ENCODE measurements at regions not wholly inside any gene's neighbourhood (a gene's known extent, or its start where the extent isn't known, plus 50 kb on each side); places are given as distances from the start of the nearest gene placed in this dataset.

DNA sequence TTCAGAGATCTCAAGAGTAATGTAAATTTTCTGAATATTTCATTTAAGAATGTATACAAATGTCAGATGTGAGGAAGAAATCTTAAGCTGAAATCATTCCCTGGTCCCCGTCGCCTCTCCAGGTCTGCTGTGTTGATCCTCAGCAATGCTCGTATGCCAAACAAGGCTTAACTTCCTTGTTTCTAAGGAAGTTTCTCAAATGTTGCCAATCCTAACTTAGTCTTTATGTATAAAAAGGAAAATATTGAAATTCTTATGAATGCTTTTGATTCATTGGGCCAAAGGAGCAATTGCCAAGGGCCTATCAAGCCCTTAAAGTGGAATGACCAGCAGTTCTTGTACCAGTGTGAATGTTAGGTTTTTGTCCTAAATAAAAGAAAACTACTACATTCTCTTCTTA lies 507.7 kb upstream of the SEMA6D start:
- no peaks in the 10 kb centered on the region for H3K36me3 Mint-ChIP-seq (ENCODE audit: insufficient read depth in 1 of 3, low read depth in 3 of 3)
- no peak overlapping the region for H3T11ph ChIP-seq (ENCODE audit: low read length)
- no peaks in the 10 kb centered on the region for H3K9me3 Mint-ChIP-seq
- H4K5ac ChIP-seq (ENCODE audit: insufficient read length, low read depth, low read length) = no peak overlapping the region
- H2BK12ac ChIP-seq (ENCODE audit: insufficient read length, low read depth, low read length) = no peak overlapping the region
- H3K4me3 Mint-ChIP-seq = no peak overlapping the region
- H3K9ac ChIP-seq (ENCODE audit: extremely low read depth, insufficient read length, low read length) = no peak overlapping the region
- H3K23me2 ChIP-seq (ENCODE audit: insufficient read length, low read depth, low read length, poor library complexity, severe bottlenecking) = no peaks in the 10 kb centered on the region
- H4K8ac ChIP-seq (replicated peaks; ENCODE audit: insufficient read length, low read depth, low read length) = no peak overlapping the region
- no peaks in the 10 kb centered on the region for H3K79me1 ChIP-seq (ENCODE audit: insufficient read depth, low read depth, low read length, poor library complexity, severe bottlenecking)
- H3K4me2 ChIP-seq (ENCODE audit: insufficient read depth, insufficient read length, low read length) = no peak overlapping the region
- DNase-seq = no peak
- no peak overlapping the region for H2BK120ac ChIP-seq (ENCODE audit: low read depth, low read length, poor library complexity, severe bottlenecking)
- no peak overlapping the region for H2BK15ac ChIP-seq (ENCODE audit: low read depth, low read length)
- H3K18ac ChIP-seq (ENCODE audit: insufficient read length, low read depth, low read length) = no peak overlapping the region
- no peak overlapping the region for H3K23ac ChIP-seq (ENCODE audit: insufficient read length, low read depth, low read length)
- H3K79me2 ChIP-seq (ENCODE audit: insufficient read depth, low read length) = no peaks in the 10 kb centered on the region
- TF ChIP-seq, protein P1, sequence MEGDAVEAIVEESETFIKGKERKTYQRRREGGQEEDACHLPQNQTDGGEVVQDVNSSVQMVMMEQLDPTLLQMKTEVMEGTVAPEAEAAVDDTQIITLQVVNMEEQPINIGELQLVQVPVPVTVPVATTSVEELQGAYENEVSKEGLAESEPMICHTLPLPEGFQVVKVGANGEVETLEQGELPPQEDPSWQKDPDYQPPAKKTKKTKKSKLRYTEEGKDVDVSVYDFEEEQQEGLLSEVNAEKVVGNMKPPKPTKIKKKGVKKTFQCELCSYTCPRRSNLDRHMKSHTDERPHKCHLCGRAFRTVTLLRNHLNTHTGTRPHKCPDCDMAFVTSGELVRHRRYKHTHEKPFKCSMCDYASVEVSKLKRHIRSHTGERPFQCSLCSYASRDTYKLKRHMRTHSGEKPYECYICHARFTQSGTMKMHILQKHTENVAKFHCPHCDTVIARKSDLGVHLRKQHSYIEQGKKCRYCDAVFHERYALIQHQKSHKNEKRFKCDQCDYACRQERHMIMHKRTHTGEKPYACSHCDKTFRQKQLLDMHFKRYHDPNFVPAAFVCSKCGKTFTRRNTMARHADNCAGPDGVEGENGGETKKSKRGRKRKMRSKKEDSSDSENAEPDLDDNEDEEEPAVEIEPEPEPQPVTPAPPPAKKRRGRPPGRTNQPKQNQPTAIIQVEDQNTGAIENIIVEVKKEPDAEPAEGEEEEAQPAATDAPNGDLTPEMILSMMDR (conservative IDR thresholded peaks at IDR 0.05) = no peak
- no peak overlapping the region for H2AFZ ChIP-seq (ENCODE audit: low read length)
- no peak overlapping the region for H3K14ac ChIP-seq (ENCODE audit: insufficient read depth, low read length)
- no peaks in the 10 kb centered on the region for H3K27me3 ChIP-seq (ENCODE audit: insufficient read depth, low read length)
- H3K4me1 ChIP-seq (ENCODE audit: insufficient read depth, low read length) = peaks cover 9% of the 10 kb centered on the region
- H3K9me3 ChIP-seq (ENCODE audit: control insufficient read depth, low read depth, low read length) = no peaks in the 10 kb centered on the region
- no peak overlapping the region for H2BK5ac ChIP-seq (ENCODE audit: insufficient read length, low read length)
- H3K27ac Mint-ChIP-seq = no peak overlapping the region
- no peak overlapping the region for H4K91ac ChIP-seq (ENCODE audit: insufficient read length, low read depth, low read length)
- H2BK20ac ChIP-seq (ENCODE audit: low read depth, low read length, poor library complexity, severe bottlenecking) = no peak overlapping the region
- H4K20me1 ChIP-seq (ENCODE audit: control insufficient read depth, insufficient read depth, insufficient read length) = no peaks in the 10 kb centered on the region
- peaks cover 29 to 35% of the 10 kb centered on the region in 2 experiments for H3K4me1 Mint-ChIP-seq
- no peak overlapping the region for H2AK5ac ChIP-seq (ENCODE audit: insufficient read length, low read length)
- WGBS (ENCODE audit: extremely low coverage, insufficient read length, low lambda C conversion rate) = no CpG with 5 or more reads among the region's 3 CpGs
- H3K56ac ChIP-seq (ENCODE audit: insufficient read length, low read depth, low read length) = no peak overlapping the region
- H3K27me3 Mint-ChIP-seq (ENCODE audit: low read depth) = no peaks in the 10 kb centered on the region
- H3K4ac ChIP-seq (ENCODE audit: low read depth, low read length) = no peak overlapping the region
- no peak overlapping the region for H3K27ac ChIP-seq (ENCODE audit: insufficient read length, low read depth, low read length)

Data from H9 (cell line).